ENCODE measurements at regions not wholly inside any gene's neighbourhood (a gene's known extent, or its start where the extent isn't known, plus 50 kb on each side); places are given as distances from the start of the nearest gene placed in this dataset.

- no peak for DNase-seq
These were observed 55.2 kb upstream of the UGP2 start for GRCh38 chr2:63786471-63786870.

GRCh38 chr2:63788071-63788470 is 53.6 kb upstream of the UGP2 start:
- DNase-seq: no peak

GRCh38 chr2:63789338-63790020 is 52.2 kb upstream of the UGP2 start:
- DNase-seq: no peak

GRCh38 chr2:63790491-63790890 is 51.2 kb upstream of the UGP2 start:
- no peak for DNase-seq

- no peak for DNase-seq
These were observed 50.8 kb upstream of the UGP2 start for GRCh38 chr2:63790906-63791305.

- no peak for DNase-seq
These were observed 50.3 kb upstream of the UGP2 start for GRCh38 chr2:63791387-63791786.

Data from NCI-H1930 (cell line).